Activated CD4-positive, alpha-beta T cell treated with anti-CD3 and anti-CD28 coated beads, Interleukin-2, Interleukin-4, amounts not matched to agents 100 ng/mL and 50 ng/mL, durations not matched to agents 16 hours and 8 hours (primary cell): ENCODE measurements at regions not wholly inside any gene's neighbourhood (a gene's known extent, or its start where the extent isn't known, plus 50 kb on each side); places are given as distances from the start of the nearest gene placed in this dataset.

Experiments
- DNase-seq: peaks from one replicate; pipeline ENCODE4 v3.0.0-alpha.2; 2020; ENCODE audit warnings: low spot score

DNA sequence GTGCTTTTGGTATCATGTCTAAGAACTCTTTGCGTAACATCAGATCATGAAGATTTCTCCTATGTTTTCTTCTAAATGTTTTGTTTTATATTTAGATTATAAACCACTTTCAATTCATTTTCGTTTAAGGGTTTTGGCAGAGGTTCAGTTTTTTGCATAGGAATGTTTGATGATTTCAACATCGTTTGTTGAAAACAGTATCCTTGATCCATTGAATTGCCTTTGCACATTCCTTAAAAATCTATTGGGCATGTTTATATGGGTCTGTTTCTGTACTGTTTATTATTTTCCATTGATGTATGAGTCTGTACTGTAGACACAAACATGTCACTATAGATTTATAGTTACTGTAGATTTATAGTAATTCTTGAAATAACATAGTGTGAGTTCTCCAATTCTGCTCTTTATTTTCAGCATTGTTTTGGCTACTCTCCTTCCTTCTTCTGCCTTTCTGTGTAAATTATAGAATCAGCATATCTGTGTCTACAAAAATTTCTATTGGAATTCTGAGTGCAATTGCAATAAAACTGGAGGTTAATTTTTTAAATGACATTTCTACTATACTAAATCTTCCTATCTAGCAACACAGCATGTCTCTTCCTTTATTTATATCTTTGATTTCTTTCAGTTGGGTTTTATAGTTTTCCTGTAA is 374.0 kb downstream of the SV2B start:
- DNase-seq: no peak

DNA sequence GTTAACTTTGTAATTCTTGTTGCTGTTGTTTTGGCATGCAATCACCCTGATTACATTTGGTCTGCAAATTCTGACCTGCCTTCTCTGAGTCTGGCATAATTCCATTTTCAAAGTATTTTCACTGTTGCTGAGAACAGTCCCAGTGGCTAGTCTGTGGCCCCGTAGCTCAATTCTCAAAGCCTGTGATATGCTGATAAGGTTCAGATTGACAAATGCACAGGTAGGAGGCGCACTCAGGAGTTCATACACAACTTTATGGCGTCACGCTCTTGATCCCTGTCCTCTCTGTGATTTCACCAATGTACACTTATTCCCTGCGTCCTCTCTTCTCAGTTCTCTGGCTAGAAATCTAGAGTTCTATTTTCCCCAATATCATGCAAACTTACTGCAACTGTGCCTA is 376.6 kb upstream of the SLCO3A1 start:
- no peak for DNase-seq

DNA sequence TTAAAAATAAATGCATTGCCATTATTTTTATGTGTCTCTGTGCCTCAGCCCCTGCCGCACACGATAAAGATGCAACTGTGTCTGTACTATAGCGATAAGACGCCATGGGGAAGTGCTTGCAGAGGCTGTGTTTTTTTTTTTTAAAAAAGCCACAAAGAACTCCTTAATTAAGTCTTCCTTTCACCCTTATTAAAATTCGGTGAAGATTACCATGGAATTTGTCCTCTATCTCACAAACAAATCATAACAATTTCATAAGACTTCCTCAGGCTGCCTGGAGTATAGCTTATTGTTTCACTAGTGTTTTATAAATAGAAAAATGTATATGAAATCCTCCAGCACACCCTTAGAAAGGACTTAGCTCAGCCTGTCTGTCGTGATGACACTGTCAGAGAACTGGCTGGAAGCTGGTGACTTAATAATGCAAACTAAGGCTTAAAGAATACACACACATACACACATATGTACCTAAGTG is 374.8 kb upstream of the SLCO3A1 start:
- DNase-seq: no peak

DNA sequence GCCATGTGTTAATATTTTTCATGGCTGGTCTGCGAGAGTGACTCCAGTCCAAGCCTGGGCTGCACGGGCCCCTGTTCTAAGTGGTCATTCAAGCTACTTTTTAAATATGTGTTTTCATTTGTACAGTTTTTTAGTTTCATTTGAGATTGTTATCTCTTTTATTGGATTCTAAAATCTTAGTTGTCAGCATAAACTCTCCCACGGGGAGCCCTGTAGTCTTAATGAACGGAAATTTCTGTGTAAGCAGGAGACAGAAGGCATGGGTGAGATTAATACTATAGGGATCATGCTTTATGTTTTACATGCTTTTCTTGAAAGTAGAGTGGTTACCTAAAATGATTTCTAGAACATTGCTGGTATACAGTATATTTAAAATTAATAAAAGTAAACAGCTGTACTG is 373.1 kb upstream of the SLCO3A1 start:
- DNase-seq: no peak

DNA sequence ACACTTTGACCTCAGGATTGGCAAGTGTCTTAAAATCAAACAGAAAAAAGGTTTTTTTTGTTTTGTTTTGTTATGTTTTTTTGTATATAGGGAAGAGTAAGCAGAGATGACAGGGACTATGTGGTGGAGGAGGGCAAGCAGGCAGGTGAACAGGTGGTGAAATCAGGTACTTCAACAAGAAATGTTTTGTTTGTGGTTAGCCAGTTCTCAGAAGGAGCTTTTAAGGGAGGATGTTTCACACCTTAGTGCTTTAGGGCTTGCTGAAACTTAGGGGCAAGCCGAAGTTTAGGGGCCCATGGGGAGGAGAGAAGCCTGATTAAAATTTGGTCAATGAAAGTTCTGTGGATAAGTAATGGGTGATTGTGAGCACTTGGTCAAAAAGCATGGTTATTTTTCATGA is 370.7 kb upstream of the SLCO3A1 start:
- DNase-seq: no peak

DNA sequence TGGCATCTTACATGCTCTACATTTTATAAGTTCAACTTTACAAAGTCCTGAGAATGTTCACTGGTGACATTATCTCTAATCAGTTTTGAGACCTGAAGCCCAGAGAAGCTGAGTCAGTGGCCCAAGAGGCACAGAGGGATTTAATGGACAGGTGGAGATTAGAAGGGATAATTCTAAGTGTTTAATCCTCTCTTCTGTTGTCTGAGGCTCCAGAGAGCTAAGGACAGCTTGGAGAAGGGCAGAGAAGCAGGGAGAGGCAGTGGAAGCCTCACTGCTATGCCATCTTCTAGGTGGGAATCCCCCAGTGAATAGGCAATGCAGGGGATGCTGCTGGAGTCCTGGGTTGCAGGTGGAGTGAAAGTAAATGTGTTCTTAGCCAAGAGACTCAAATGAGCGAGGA is 369.4 kb upstream of the SLCO3A1 start:
- no peak for DNase-seq

DNA sequence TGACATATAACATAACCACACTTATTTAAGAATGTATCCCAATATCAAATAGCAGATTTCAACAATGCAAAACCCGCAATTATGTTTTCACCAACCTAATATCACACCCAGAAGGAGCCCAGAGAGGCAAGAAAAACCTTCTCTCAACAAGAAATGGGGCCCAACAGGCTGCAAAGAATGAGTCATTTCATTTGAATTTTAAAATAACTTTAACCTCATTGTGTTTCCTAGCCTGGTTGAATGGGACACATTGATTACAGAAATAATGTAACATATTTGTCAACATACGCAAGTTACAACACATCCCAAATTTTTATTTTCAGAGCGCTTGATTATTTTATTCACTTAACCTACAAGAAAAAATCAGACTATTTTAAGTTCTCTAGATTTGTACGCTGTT is 365.1 kb upstream of the SLCO3A1 start:
- DNase-seq: no peak

DNA sequence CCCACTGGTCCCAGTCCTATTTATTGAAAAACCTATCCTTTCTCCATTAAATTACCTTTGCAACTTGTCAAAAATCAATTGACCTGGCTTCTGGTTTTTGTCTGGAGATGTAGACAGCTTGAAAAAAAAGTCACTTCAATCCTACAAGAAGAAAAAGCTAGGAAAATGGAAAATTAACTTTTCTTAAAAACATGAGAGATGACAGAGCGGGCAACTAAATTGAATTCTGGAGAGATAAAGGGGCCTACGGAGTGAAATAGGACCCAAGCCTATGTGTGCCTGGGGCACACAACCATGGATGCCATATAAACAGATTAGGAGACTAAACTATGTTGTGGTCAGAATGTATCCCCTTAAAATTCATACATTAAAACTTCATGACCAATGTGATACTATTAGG is 363.3 kb upstream of the SLCO3A1 start:
- no peak for DNase-seq

DNA sequence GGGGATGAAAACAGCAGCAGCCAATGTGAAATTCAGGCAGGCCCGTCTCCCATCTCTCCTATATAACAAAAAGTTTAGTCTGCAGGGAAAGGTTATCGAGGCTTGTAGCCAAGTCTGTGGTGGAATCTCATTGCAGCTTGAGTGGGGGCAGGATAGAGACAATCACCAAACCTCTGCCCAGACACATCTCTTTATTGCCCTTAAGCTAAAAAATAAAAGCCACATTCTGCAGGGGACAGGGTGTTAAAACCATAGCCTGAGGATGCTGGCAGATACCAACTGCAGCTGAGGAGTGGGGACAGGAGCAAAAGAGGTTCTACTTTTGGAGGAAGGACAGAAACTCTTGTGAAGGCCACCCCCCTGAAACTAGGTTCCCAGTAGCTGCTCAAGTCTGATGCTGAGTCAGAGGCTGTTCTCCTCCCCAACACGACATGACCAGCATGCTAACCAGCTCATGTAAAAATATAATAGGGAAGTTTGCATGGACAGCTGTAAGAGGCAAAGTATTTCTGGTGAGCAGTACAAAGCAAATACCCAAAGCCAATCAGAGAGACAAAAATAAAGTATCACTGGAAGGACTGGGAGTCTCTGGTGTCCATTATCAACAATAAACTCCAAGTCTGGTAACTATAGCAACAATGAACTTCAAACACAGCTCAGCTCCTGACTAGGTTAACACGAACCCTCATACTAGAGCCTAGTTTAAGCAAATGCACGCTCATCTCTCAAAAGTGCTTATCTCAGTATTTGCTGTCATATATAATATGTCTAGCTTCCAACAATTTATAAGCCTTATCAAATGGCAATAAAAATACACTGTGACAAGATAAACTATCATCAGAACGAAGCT is 362.2 kb upstream of the SLCO3A1 start:
- DNase-seq: no peak

DNA sequence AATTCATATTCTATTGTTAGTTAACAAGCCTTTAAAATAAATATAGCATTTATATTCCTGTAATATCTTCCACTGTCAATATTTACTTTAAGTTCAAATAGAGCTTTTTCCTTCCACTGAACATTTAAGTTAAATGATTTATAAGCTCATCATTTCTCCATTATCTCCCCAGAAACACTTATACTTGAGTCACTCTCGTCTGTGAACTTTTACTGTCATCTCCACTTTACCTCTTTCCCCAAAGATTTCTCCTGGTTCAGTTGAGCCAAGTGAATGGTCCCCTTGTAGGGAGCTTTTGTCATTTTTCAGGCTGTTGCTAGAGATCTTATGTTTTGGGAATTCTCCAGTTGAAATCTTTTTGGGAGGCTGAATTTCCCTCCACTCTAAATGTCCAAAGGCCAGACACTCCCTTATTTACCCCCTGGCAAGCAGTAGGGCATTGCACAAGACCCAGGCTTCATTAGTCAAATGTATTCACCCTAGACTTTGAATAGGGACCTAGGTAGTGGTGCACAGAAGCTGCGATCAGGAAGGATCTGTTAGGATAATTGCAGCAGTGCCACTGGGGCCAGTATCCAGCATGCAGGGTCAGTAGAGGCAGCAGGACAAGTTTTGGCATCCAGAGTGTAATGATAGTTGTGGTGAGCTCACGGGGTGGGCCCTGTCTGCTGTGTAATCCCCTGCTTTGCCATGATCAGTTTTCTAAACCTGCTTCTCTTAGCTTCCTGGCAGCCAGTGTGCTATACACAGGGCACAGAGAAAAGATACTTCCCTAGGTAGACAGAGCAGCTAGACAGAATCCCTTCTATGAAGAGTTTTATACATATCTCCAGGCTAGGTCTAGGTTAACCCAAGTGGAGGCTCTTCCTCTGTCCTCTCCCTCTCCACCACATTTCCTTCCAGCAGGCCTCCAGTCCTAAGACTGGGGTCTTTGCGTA is 356.5 kb upstream of the SLCO3A1 start:
- DNase-seq: no peak

DNA sequence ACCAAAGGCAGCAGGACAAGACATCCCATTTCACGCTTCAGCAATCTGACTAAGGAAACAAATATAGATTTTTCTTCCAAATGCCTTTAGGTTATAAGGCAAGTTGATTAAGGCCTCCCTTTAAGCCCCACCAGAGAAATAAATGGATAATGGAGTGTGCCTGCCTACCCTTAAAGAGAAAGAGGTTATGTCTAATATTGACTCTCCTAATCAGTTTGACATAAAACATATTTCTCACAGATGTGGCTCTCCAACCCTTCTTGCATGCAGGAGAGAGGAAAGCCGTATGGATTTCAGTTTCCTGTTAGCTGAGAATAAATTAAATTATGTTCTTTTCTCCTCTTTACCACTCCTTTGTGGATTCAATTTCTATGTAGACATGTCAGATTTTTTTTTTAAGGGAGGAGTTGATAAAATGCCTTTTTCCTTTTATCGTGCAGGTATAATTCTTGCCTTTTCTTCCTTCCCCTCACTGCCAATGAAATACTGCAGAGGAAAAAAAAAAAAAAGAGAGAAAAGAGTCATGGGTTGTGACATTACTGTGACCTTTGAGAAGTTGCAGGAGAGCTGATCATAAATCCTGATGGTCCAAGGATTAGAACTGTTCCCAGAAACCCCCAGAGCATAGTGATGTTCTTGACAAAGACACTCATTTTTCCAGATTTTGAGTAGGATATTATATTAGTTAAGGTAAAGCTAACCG is 355.3 kb upstream of the SLCO3A1 start:
- DNase-seq: no peak

DNA sequence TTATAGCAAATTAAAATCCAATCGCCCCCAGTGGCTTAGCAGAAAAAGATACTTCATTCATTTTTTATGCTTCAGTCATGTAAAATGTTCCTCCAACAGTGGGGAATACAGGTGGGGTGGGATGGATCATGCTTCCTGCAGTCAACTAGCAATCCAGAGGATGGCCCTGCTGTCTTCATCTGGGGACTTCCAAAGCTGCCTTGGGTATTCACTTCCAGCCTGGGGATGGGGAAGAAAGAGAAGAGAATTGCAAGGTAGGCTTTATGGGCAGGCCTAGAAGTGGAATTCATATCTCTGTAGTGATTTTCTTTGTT is 354.8 kb upstream of the SLCO3A1 start:
- no peak for DNase-seq

DNA sequence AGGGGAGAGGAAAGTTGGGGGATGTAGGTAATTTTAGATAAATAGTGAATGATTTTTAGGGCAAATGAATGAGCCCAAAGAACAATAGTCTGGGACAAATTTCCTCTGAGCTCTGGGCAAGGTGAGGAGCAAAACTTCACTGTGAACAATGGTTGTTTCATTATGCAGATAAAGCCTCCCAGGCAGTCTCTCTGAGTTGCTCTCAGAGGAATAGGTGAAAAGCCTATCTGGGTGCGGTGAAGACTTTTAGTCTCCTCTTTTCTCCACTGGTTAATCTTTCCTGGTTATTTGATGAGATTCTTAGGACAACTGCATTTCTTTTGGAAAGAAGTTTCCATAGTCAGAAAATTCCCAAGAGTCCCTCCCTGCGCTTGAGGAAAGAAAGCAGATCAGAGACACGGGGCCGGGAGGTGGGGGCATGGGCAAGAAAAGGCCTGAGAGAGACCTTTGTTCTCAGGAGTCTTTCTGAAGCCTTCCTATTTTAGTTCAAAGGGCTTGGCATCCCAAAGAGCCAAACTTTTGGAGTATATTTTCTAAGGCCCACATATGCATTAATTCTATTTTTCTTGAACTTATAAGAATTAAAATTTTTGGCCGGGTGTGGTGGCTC is 353.6 kb upstream of the SLCO3A1 start:
- DNase-seq: no peak

DNA sequence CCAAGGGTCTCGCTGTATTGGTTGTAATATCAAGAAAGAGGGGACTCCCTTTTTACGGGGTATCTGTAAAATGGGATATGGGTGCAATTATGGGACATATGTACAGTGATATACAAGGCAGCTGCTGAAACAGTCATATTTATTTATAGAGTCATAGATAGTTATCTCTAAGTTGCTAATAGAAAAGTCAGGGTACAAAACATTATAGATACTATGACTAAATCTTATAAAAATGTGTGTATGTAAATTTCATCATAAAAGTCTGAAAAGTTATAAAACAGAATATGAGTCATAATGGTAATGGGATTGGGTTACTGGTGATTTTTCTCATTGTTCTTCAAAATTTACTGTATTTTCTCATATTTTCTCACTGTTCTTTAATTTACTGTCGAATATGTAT is 344.9 kb upstream of the SLCO3A1 start:
- DNase-seq: no peak

DNA sequence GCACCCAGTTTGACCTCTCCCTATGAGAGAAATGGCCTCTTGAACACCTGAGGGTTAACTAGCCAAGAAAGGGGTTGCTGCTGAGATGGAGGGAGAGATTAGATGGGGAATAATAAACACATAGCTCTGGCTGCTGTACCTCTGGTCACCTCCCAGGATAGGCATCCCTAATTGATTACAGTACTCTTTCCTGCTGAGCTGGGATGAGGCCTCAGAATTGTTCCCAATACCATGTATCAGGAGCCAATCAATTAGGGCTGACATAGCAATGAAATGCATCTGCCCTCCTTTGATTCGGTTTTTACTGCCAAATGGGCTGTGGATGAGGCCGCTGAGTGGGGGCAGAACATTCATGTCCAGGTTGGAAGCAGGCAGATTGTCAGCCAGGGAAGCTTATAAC is 339.4 kb upstream of the SLCO3A1 start:
- DNase-seq: no peak

DNA sequence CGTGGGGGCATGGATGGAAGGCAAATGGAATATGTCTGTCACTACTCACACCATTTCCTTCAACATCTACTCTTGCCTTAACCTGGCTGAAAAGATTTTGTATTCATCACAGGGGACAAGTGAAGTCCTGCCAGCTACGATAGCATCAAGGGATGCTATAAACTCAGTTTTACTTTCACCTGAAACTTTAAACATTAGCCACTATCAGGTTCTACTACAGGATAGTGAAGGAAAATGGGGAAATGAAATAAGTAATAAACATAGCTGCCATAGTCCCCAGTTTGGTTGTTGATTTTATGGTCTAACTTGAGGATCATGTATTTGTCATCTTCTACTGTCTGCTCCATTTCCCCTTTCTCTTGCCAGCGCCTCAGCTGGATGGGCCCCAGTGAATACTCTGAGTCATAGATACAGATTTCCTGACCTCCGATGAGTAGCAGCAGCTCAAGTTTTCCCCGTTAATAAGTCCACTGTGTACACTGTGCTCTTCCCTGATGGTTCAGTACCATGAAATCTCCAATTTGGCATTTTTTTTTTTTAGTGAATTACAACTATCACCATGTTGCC is 338.2 kb upstream of the SLCO3A1 start:
- DNase-seq: no peak

DNA sequence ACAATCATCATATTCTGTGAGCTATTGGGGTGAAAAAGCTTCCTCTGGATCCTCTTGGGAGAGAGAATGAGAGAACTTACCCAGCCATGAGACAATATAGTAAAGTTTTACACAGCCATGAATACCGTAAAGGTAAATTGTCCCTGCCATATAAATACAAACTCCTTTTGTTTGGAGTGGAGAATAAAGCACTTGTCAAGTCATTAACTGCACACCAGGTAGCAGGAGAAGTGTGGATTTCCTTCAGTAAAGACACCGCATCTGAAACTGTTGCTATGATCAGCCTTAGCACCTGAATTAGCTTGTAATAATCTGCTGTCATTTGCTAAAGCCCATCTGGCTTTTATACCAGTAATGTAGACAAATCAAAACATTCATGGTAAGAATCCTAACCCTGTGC is 336.6 kb upstream of the SLCO3A1 start:
- DNase-seq: no peak

DNA sequence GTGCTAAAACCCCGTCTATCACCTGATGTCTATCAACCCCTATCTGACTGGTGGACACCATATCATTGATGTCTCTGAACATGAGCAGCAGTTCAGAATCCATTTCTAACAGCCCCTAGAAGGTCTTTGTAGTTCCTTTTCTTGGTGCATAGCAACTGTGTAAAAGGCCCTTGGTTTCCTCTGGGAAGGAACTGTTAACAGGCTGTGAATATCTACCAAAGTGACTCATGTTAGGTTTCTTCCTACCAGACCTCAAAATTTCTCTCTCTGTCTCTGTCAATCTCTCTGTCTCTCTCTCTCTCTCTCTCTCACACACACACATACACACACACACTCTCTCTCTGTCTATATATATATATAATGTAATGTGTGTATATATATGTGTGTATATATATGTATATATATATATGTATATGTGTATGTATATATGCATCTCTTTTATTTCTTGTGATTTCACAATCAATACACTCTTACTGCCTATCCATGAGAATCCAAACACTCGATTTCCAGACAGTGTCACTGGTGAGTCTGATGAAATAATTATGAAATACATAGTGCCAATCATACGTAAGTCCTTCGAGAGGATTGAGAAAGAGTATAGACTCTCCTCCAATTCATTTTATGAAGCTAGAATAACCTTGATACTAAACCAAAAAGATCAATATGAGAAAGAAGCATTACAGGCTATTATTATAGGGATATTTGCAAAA is 335.9 kb upstream of the SLCO3A1 start:
- DNase-seq: no peak

DNA sequence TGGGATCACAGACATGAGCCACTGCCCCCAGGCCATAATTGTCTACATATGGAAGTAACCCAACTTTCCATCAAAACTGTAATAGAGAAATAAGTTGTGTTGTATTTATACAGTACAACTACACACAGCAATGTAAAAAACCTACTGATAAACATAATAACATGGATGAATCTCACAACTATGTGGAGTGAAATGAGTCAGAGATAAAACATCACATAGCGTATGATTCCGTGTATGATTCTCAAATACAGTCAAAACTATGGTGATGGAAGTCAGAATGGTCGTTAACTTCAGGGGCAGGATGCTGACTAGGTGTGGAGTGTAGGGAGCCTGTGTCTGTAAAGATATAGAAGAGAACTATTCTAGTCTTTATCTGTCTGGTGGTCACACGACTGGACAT is 332.7 kb upstream of the SLCO3A1 start:
- DNase-seq: no peak

DNA sequence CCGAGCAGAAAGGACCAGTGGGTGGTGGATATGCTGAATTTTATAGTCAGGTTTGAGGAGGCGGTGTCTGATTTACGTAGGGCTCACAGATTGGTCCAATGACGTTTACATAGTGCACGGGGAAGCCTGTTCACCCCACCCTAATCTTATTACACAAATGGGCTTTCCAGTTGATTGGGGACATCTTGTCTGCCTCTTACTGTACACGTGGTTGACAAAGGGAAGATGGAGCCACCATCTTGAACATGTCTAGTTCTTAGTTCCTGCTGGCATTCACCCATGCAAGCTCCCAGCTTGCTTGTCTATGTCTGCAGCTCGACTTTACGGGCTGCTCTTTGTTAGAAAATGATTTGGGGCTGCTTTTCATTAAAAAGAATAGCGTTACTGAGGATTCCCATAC is 332.0 kb upstream of the SLCO3A1 start:
- no peak for DNase-seq

DNA sequence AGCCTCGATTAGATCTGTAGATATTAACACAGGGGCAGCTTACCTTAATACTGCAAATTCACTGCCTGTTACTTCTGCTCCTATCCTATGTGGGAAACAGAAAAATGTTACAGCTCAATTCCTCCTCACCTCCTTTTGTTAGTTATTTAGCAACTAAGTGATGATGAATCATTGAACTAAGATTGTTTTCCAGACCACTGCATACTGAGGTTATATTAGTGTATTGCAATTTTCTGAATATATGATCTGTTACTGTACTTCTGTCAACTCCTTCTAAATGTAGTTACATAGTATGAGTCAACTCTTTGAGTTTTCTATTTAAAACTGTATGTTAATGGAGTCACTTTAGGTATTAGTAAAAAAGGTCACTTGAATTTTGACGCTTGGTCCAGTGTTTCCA is 331.5 kb upstream of the SLCO3A1 start:
- DNase-seq: no peak
